ENCODE measurements at regions not wholly inside any gene's neighbourhood (a gene's known extent, or its start where the extent isn't known, plus 50 kb on each side); places are given as distances from the start of the nearest gene placed in this dataset.

GRCh38 chr6:19669206-19669605, 168.0 kb upstream of the ID4 start:
- Histone ChIP-seq H2BK5ac (ENCODE audit: low read depth, low read length, poor library complexity, severe bottlenecking) (no peak overlapping the region), H4K5ac (ENCODE audit: low read depth, low read length) (no peak overlapping the region), H3K4ac (ENCODE audit: low read depth, low read length) (no peak overlapping the region), H3K56ac (ENCODE audit: extremely low read depth, insufficient read depth, low read length) (no peak overlapping the region), H3K27ac (ENCODE audit: insufficient read depth, low read length) (no peak overlapping the region), H2AFZ (replicated peaks; ENCODE audit: low read length, poor library complexity) (peak overlapping the region; percentile 48), H4K91ac (ENCODE audit: insufficient read depth, low read depth, low read length) (no peak overlapping the region), H3K14ac (replicated peaks; ENCODE audit: low read depth, low read length) (no peak overlapping the region), H3K36me3 (ENCODE audit: control insufficient read depth, insufficient read depth, low read length) (no peaks in the 10 kb centered on the region), H3K4me3 (ENCODE audit: insufficient read depth, low read depth, low read length) (no peak overlapping the region), H3K18ac (ENCODE audit: low read depth, low read length) (no peak overlapping the region), H3K9me3 (ENCODE audit: control insufficient read depth, insufficient read depth, low read length) (no peaks in the 10 kb centered on the region), H2AK9ac (replicated peaks; ENCODE audit: low read depth, low read length, poor library complexity) (no peak overlapping the region), H3K9ac (ENCODE audit: low read depth, low read length) (no peak overlapping the region; the same call in 1 of the 2 replicates), H3K9me1 (ENCODE audit: insufficient read depth, low read length) (no peaks in the 10 kb centered on the region), H2BK15ac (ENCODE audit: low read depth, low read length) (no peak overlapping the region), H2BK120ac (ENCODE audit: low read depth, low read length) (no peak overlapping the region), H3K4me1 (ENCODE audit: control insufficient read depth, insufficient read depth, low read length) (no peaks in the 10 kb centered on the region), H4K20me1 (ENCODE audit: insufficient read depth, low read length) (no peaks in the 10 kb centered on the region), H2BK20ac (ENCODE audit: low read depth, low read length) (no peak overlapping the region), H3K79me1 (ENCODE audit: low read depth in 1 of 2, low read length in 2 of 2) (no peaks in the 10 kb centered on the region), H3K4me2 (ENCODE audit: low read depth, low read length) (peak overlapping the region; percentile 40; the same call in 1 of the 2 replicates), H3K23ac (ENCODE audit: low read depth, low read length) (no peak overlapping the region), H3K27me3 (ENCODE audit: control insufficient read depth, insufficient read depth, low read length) (no peaks in the 10 kb centered on the region; the same call in 1 of the 2 replicates), H4K8ac (ENCODE audit: low read depth in 2 of 2, low read length in 2 of 2) (no peak overlapping the region), H2AK5ac (ENCODE audit: low read depth, low read length) (no peak overlapping the region)
- dilution Hi-C loops (cut with HindIII; ENCODE audit: low sequenced_read_pairs, unreplicated experiment) (no loop called here), in situ Hi-C loops (cut with MboI; ENCODE audit: low sequenced_read_pairs) (no loop called here), intact Hi-C loops (cut with micrococcal nuclease) (no loop called here)
- CTCF ChIA-PET: no interaction called here
- BruUV-seq (replicated peaks): no TSS peak
- DNase-seq: no peak
- ATAC-seq (ENCODE audit: low read depth): peak; percentile 17; the same call in 1 of the 2 replicates
- TF ChIP-seq MAZ (IDR thresholded peaks at IDR 0.05; ENCODE audit: borderline replicate concordance, low read depth, low read length): no peak
- no peak for TF ChIP-seq BHLHE40 (IDR thresholded peaks at IDR 0.05; ENCODE audit: low read depth, low read length)
- TF ChIP-seq NFE2L2 (IDR thresholded peaks at IDR 0.05; ENCODE audit: low read depth, low read length): no peak
- TF ChIP-seq POLR2A (IDR thresholded peaks at IDR 0.05; ENCODE audit: low read depth, low read length): no peak
- TF ChIP-seq SMC3 (IDR thresholded peaks at IDR 0.05; ENCODE audit: low read depth, low read length): no peak
- POLR2A ChIA-PET (ENCODE audit: unreplicated experiment): interaction anchor here (0.5 kb wide), 1 partner anchor 26 kb away, joined by 3 read pairs; no protein-coding TSS in a partner anchor

All from IMR-90 (cell line).